Breast epithelium (tissue), 4 donors: ENCODE measurements at regions not wholly inside any gene's neighbourhood (a gene's known extent, or its start where the extent isn't known, plus 50 kb on each side); places are given as distances from the start of the nearest gene placed in this dataset.

Source experiments
- DNase-seq, 2 donors: peaks; one replicate each; pipeline ENCODE4 v3.0.0-alpha.2; 2019; ENCODE audit warnings: low spot score in 2 of 2
- H3K27ac ChIP-seq, 2 donors: fragments of 200-600 bp; sonication (generic) in 1 of 2; one replicate each; pipeline ENCODE4 v1.5.1; 2016 to 2019; ENCODE audit warnings: mild to moderate bottlenecking in 1 of 2
- H3K27me3 ChIP-seq, 2 donors: fragments of 200-600 bp; sonication (generic) in 1 of 2; one replicate each; pipeline versions ENCODE4 v1.5.1 to v1.6.0; 2017 to 2019; ENCODE audit warnings: control low read depth in 1 of 2, mild to moderate bottlenecking in 1 of 2
- H3K36me3 ChIP-seq: fragments of 200-600 bp; one replicate; pipeline ENCODE4 v1.5.1; 2019
- H3K4me1 ChIP-seq, 2 donors: fragments of 200-600 bp; sonication (generic); one replicate each; pipeline ENCODE4 v1.5.1; 2016 to 2019; ENCODE audit warnings: control low read depth in 1 of 2
- H3K4me3 ChIP-seq, 3 donors: fragments of 200-600 bp; sonication (generic); 1 replicate in 2 of 3; 2 replicates in 1 of 3; pipeline ENCODE4 v1.5.1; 2016 to 2019; ENCODE audit warnings: mild to moderate bottlenecking in 3 of 3, moderate library complexity in 2 of 3
- H3K9me3 ChIP-seq, 2 donors: fragments of 200-600 bp; sonication (generic) in 1 of 2; one replicate each; pipeline ENCODE4 v1.5.1; 2016 to 2019; ENCODE audit warnings: control low read depth in 1 of 2
- CTCF ChIP-seq, 3 donors: fragments of 450-650 bp; IDR thresholded peaks; one replicate each; pipeline ENCODE4 v1.5.1; 2016 to 2017; ENCODE audit warnings: antibody characterized with exemption in 3 of 3, mild to moderate bottlenecking in 3 of 3, moderate library complexity in 3 of 3
- POLR2A ChIP-seq: fragments of 450-650 bp; IDR thresholded peaks from one replicate; pipeline ENCODE4 v1.6.1; 2016; ENCODE audit warnings: antibody characterized with exemption, mild to moderate bottlenecking, moderate library complexity
- POLR2AphosphoS5 ChIP-seq, 3 donors: sonication (generic); formaldehyde crosslinking; IDR thresholded peaks; one replicate each; pipeline ENCODE4 v1.6.1; 2017; ENCODE audit warnings: antibody characterized with exemption in 3 of 3
- intact Hi-C: fragments of 100-400 bp; cut with DNase I; formaldehyde crosslinking; loops from one replicate; pipeline ENCODE4 v1.15.1; 2023; ENCODE audit warnings: low total_unique reads

GRCh38 chr20:48171071-48171470, 385.8 kb upstream of the SULF2 start:
- Histone ChIP-seq H3K27ac (no peak overlapping the region), H3K4me3 (no peak overlapping the region), H3K4me1 (no peaks in the 10 kb centered on the region), H3K9me3 (peaks cover 7 to 8% of the 10 kb centered on the region in 2 donors), H3K27me3 (peaks cover 0 to 15% of the 10 kb centered on the region in 2 donors), H3K36me3 (no peaks in the 10 kb centered on the region)
- TF ChIP-seq POLR2AphosphoS5 (IDR thresholded peaks at IDR 0.05) (no peak), POLR2A (no peak), CTCF (IDR thresholded peaks at IDR 0.05) (no peak)
- intact Hi-C loops = no loop called here
- DNase-seq = no peak

- intact Hi-C loops = no loop called here
- Histone ChIP-seq H3K27me3 (peaks cover 0 to 15% of the 10 kb centered on the region in 2 donors), H3K36me3 (no peaks in the 10 kb centered on the region), H3K4me1 (no peaks in the 10 kb centered on the region), H3K27ac (no peak overlapping the region), H3K9me3 (peaks cover 7 to 8% of the 10 kb centered on the region in 2 donors), H3K4me3 (no peak overlapping the region)
- no peak for DNase-seq
- TF ChIP-seq POLR2A = no peak
- TF ChIP-seq POLR2AphosphoS5 (IDR thresholded peaks at IDR 0.05) = no peak
- no peak for TF ChIP-seq CTCF (IDR thresholded peaks at IDR 0.05)
Measured at GRCh38 chr20:48170625-48171024, 385.3 kb upstream of the SULF2 start.

GRCh38 chr20:48169650-48170225, 384.5 kb upstream of the SULF2 start:
- intact Hi-C loops = no loop called here
- no peaks in the 10 kb centered on the region for H3K36me3 ChIP-seq
- no peak overlapping the region for H3K27ac ChIP-seq
- no peak overlapping the region for H3K4me3 ChIP-seq
- DNase-seq = no peak
- H3K27me3 ChIP-seq = peaks cover 0 to 15% of the 10 kb centered on the region in 2 donors
- H3K4me1 ChIP-seq = no peaks in the 10 kb centered on the region
- H3K9me3 ChIP-seq = peaks cover 7 to 8% of the 10 kb centered on the region in 2 donors
- TF ChIP-seq CTCF (IDR thresholded peaks at IDR 0.05) (no peak), POLR2AphosphoS5 (IDR thresholded peaks at IDR 0.05) (no peak), POLR2A (no peak)

- DNase-seq = no peak
- H3K27me3 ChIP-seq = peaks cover 0 to 9% of the 10 kb centered on the region in 2 donors
- no peak overlapping the region for H3K4me3 ChIP-seq
- no peaks in the 10 kb centered on the region for H3K36me3 ChIP-seq
- intact Hi-C loops = no loop called here
- no peaks in the 10 kb centered on the region for H3K4me1 ChIP-seq
- no peak overlapping the region for H3K27ac ChIP-seq
- no peaks in the 10 kb centered on the region for H3K9me3 ChIP-seq
- TF ChIP-seq POLR2AphosphoS5 (IDR thresholded peaks at IDR 0.05) (no peak), CTCF (IDR thresholded peaks at IDR 0.05) (no peak), POLR2A (no peak)
Measured at GRCh38 chr20:48166082-48166835, 381.0 kb upstream of the SULF2 start.

- DNase-seq = no peak
- Histone ChIP-seq H3K27ac (no peak overlapping the region), H3K9me3 (no peaks in the 10 kb centered on the region), H3K4me3 (no peak overlapping the region), H3K36me3 (no peaks in the 10 kb centered on the region), H3K27me3 (peaks cover 0 to 9% of the 10 kb centered on the region in 2 donors), H3K4me1 (no peaks in the 10 kb centered on the region)
- intact Hi-C loops = no loop called here
- TF ChIP-seq POLR2A = no peak
- TF ChIP-seq POLR2AphosphoS5 (IDR thresholded peaks at IDR 0.05) = no peak
- no peak for TF ChIP-seq CTCF (IDR thresholded peaks at IDR 0.05)
Measured at GRCh38 chr20:48165401-48165685, 380.1 kb upstream of the SULF2 start.
